ENCODE measurements at regions not wholly inside any gene's neighbourhood (a gene's known extent, or its start where the extent isn't known, plus 50 kb on each side); places are given as distances from the start of the nearest gene placed in this dataset.

DNA sequence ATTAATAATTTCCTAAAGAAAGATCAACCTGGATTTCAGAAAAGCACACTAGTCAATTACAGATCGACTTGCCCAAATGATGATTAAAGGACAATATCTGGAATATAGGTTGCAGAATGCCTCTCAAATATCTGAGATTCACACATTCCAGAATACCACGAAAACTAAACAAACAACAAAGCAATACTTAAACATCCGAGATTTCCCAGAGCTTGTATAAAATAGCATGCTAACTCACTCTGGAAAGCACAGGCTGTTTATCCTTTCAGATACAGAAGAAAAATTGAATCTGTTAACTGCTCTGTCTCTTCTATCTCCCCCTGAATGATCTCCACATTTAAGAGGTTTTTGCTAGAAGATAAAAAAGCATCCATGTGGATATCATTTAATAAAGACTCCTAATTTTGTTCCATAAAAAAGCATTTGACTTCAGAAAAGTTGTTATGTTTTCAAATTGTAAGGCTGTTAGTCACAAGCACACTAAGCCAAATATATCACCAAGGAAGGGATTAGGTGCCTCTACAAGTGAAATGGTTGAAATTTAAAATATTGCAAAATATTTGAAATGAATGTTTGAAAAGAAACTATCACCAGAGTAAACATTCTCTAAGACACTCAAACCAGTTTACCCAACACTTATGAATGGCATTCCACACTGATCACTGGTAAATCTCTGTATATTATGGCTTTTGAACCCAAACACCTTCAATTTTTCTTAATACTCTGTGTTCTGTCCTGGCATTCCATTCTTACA, 865.1 kb upstream of the ADAMTS5 start:
- TF ChIP-seq, protein P1, sequence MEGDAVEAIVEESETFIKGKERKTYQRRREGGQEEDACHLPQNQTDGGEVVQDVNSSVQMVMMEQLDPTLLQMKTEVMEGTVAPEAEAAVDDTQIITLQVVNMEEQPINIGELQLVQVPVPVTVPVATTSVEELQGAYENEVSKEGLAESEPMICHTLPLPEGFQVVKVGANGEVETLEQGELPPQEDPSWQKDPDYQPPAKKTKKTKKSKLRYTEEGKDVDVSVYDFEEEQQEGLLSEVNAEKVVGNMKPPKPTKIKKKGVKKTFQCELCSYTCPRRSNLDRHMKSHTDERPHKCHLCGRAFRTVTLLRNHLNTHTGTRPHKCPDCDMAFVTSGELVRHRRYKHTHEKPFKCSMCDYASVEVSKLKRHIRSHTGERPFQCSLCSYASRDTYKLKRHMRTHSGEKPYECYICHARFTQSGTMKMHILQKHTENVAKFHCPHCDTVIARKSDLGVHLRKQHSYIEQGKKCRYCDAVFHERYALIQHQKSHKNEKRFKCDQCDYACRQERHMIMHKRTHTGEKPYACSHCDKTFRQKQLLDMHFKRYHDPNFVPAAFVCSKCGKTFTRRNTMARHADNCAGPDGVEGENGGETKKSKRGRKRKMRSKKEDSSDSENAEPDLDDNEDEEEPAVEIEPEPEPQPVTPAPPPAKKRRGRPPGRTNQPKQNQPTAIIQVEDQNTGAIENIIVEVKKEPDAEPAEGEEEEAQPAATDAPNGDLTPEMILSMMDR (IDR thresholded peaks at IDR 0.05; ENCODE audit: borderline replicate concordance): no peak
- no peaks in the 10 kb centered on the region for H3K27me3 ChIP-seq (ENCODE audit: low read depth)
- no peak overlapping the region for H3K4me3 ChIP-seq
- H3K9me3 ChIP-seq (replicated peaks): peaks cover 9% of the 10 kb centered on the region
- H3K4me1 ChIP-seq: no peaks in the 10 kb centered on the region
- no peaks in the 10 kb centered on the region for H3K36me3 ChIP-seq
- H3K27ac ChIP-seq (replicated peaks): no peak overlapping the region
- intact Hi-C loops (cut with micrococcal nuclease): no loop called here
- no peak for DNase-seq

DNA sequence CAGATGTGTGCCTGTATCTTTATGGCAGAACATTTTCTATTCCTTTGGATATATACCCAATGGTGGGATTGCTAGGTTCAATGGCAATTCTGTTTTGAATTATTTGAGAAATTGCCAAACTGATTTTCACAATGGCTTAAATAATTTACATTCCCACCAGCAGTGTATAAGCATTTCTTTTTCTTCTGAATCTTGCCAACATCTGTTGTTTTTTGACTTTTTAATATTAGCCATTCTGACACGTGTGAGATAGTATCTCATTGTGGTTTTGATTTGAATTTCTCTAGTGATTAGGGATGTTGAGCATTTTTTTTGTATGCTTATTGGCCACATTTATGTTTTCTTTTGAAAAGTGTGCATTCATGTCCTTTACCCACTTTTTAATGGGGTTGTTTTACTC, 864.3 kb upstream of the ADAMTS5 start:
- no peak for DNase-seq
- no peaks in the 10 kb centered on the region for H3K36me3 ChIP-seq
- H3K4me3 ChIP-seq: no peak overlapping the region
- intact Hi-C loops (cut with micrococcal nuclease): no loop called here
- TF ChIP-seq, protein P1 (IDR thresholded peaks at IDR 0.05; ENCODE audit: borderline replicate concordance): no peak
- no peak overlapping the region for H3K27ac ChIP-seq (replicated peaks)
- H3K27me3 ChIP-seq (ENCODE audit: low read depth): no peaks in the 10 kb centered on the region
- peaks cover 6% of the 10 kb centered on the region for H3K9me3 ChIP-seq (replicated peaks)
- no peaks in the 10 kb centered on the region for H3K4me1 ChIP-seq

DNA sequence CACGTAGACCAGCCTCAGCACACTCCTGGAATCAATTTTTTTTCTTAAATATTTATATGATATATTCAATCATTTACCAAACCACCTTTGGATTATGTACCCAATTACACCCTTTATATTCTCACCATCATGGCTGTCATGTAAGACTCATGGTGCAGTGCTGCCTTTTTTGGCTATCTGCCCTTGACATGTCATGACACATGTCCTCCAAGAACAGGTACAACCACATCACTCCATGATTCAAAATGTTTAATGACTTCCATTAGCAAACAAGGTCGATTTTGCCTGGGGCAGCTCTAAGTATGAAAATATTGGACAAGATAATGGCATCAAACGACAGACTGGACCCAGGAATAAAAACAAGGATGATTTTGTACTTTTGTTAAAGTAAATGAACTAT, 861.1 kb upstream of the ADAMTS5 start:
- no peaks in the 10 kb centered on the region for H3K27me3 ChIP-seq (ENCODE audit: low read depth)
- H3K27ac ChIP-seq (replicated peaks): no peak overlapping the region
- H3K4me3 ChIP-seq: no peak overlapping the region
- intact Hi-C loops (cut with micrococcal nuclease): no loop called here
- TF ChIP-seq, protein P1 (IDR thresholded peaks at IDR 0.05; ENCODE audit: borderline replicate concordance): no peak
- no peaks in the 10 kb centered on the region for H3K9me3 ChIP-seq (replicated peaks)
- H3K36me3 ChIP-seq: no peaks in the 10 kb centered on the region
- H3K4me1 ChIP-seq: no peaks in the 10 kb centered on the region
- DNase-seq: no peak

DNA sequence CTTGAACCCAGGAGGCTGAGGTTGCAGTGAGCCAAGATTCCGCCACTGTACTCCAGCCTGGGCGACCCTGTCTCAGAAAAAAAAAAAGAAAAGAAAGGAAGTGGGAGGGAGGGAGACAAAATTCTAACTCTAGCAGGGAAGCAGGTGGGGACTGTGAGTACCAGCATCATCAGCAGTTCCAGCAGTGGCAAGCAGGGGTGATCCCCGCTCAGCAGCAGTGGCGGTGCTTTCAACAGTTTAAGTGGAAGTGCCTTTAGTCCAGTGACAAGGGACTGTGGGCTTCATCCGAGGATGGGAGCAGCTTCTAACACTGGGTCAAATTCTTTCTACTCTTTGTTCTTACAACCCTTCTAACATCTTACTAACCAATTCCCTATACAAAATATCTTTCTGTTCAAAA, 858.1 kb upstream of the ADAMTS5 start:
- no peaks in the 10 kb centered on the region for H3K36me3 ChIP-seq
- no peak overlapping the region for H3K27ac ChIP-seq (replicated peaks)
- no peak overlapping the region for H3K4me3 ChIP-seq
- H3K27me3 ChIP-seq (ENCODE audit: low read depth): no peaks in the 10 kb centered on the region
- intact Hi-C loops (cut with micrococcal nuclease): no loop called here
- no peaks in the 10 kb centered on the region for H3K4me1 ChIP-seq
- DNase-seq: no peak
- H3K9me3 ChIP-seq (replicated peaks): no peaks in the 10 kb centered on the region
- TF ChIP-seq, protein P1 (IDR thresholded peaks at IDR 0.05; ENCODE audit: borderline replicate concordance): no peak

DNA sequence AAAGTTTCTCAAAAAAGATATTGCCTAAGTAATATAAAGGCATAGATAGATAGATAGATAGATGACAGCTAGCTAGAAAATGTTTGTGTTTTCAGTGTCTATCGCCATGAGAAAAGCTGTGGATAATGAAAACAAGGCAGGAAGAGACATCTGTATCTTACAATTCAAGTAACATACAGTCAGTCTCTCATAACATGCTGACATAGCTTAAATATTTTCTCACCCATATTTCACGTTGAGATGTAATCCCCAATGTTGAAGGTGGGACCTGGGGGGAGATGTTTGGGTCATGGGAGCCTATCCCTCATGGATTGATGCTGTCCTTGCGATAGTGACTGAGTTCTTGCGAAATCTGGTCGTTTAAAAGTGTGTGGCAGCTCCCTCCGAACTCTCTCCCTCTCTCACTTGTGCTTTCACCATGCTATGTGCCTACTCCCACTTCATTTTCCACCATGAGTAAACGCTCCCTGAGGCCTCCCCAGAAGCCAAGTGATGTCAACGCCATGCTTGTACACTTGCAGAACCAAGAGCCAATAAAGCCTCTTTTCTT, 856.8 kb upstream of the ADAMTS5 start:
- no peaks in the 10 kb centered on the region for H3K9me3 ChIP-seq (replicated peaks)
- H3K36me3 ChIP-seq: no peaks in the 10 kb centered on the region
- intact Hi-C loops (cut with micrococcal nuclease): no loop called here
- TF ChIP-seq, protein P1 (IDR thresholded peaks at IDR 0.05; ENCODE audit: borderline replicate concordance): no peak
- H3K4me3 ChIP-seq: no peak overlapping the region
- peaks cover 4% of the 10 kb centered on the region for H3K4me1 ChIP-seq
- DNase-seq: no peak
- no peaks in the 10 kb centered on the region for H3K27me3 ChIP-seq (ENCODE audit: low read depth)
- no peak overlapping the region for H3K27ac ChIP-seq (replicated peaks)

All from left ventricle myocardium inferior (tissue), 1 donor.